ENCODE measurements at regions not wholly inside any gene's neighbourhood (a gene's known extent, or its start where the extent isn't known, plus 50 kb on each side); places are given as distances from the start of the nearest gene placed in this dataset.

DNA sequence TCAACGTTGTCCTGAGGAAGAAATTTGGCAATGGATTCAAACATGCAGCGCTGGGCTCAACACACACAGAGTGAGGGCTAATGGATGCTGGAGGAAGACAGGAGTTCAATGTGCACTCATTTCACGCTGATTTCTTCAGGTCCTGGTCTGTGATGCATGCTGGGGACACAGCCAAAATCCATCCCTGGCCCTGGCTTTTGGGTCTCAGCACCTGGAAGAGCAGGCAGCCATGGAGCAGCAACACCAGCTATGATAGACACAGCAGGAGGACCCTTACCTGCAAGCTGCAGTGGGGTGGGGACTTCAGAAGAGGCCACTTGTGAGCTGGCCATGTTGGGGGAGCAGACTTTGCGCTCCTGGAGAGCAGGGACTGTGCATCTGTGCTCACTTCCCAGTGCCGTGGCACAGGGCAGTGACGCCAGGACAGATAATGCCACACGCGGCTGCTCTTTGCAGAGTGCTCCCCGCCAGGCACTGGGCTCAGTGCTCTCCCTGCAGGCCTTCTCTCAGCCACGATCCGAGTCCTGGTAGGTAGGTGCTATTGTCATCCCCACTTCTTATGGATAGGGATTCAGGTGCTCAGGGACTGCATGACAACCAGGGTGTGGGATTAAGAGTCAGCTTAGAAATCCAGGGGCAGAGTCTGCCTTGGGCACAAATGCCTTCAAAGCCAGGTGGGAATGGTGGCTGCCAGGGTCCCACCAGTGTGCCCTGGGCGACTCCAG lies 138.8 kb upstream of the UNC5B start:
- TF ChIP-seq EZH2 (IDR thresholded peaks at IDR 0.05; ENCODE audit: low read depth): no peak
- TF ChIP-seq, protein P1, sequence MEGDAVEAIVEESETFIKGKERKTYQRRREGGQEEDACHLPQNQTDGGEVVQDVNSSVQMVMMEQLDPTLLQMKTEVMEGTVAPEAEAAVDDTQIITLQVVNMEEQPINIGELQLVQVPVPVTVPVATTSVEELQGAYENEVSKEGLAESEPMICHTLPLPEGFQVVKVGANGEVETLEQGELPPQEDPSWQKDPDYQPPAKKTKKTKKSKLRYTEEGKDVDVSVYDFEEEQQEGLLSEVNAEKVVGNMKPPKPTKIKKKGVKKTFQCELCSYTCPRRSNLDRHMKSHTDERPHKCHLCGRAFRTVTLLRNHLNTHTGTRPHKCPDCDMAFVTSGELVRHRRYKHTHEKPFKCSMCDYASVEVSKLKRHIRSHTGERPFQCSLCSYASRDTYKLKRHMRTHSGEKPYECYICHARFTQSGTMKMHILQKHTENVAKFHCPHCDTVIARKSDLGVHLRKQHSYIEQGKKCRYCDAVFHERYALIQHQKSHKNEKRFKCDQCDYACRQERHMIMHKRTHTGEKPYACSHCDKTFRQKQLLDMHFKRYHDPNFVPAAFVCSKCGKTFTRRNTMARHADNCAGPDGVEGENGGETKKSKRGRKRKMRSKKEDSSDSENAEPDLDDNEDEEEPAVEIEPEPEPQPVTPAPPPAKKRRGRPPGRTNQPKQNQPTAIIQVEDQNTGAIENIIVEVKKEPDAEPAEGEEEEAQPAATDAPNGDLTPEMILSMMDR (conservative IDR thresholded peaks at IDR 0.05): no peak
